Activated CD8-positive, alpha-beta memory T cell treated with anti-CD3 and anti-CD28 coated beads for 4 hours (primary cell): ENCODE measurements at regions not wholly inside any gene's neighbourhood (a gene's known extent, or its start where the extent isn't known, plus 50 kb on each side); places are given as distances from the start of the nearest gene placed in this dataset.

Experiments used
- DNase-seq, 2 donors: peaks; one replicate each; pipeline ENCODE4 v3.0.0-alpha.2; 2020; ENCODE audit warnings: low read depth in 2 of 2

DNA sequence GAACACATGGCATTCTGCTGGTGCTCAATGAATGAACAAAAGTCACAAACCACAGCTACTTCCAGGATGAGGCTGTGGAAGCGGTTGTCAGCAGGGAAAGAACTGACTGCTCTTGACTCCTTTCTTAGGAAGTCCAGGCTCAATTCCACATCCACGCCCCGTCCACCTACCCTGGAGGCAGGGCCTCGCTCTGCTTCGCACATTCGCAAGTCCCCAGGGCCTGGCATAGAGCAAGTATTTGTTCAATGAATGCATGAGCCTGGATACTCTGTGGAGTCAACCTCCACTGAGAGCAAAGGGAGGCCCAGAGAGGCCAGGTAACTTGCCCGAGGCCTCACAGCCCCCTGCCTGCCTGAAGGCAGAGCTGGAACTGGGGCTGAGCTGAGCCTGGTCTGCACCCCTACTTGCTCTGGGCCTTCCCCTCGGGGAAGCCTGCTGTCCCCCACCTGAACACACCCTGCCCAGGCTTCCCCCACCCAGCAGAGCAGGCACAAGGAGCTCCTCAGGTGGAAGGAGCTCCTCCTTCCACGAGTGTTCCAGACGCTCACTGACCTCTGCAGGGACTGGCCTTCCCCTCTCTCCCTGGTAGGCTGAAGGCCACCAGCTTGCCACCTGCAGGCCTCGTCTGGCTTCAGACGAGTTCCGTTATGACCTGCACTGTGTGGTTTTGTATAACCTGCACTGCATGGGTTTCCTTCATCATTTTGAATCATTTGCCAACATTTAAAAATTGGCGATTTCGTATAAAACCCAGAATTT lies 119.3 kb upstream of the PTPN1 start:
- no peak for DNase-seq

DNA sequence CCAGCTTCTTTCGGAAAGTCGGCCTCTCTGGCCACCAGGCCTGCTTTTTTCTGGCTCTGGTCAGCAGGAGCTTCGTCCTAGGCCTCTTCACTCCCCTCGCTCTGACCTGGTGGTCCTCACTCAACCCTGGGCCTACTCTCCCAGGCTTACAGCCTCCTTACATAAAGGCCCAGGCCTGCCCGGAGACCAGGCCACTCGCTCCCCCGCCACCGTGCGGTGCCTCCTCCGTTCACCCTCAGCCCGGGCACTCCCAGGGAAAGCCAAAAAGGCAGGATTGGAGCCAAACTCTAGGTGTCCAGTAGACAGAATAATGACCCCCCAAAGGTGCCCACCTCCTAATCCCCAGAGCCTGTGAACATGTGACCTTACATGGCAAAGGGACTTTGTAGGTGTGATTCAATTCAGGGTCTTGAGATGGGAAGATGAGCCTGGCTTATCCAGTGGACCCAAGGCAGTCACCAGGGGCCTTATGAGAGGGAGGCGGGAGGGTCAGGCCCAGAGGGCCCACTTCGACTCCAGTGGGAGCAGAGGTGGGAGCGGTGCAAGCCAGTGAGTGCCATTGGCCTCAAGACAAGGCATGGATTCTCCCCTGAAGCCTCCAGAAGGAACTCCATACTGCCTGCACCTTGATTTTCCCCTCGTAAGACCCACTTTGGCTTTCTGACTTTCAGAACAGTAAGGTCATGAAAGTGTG lies 118.6 kb upstream of the PTPN1 start:
- no peak for DNase-seq

GRCh38 chr20:50392138-50392866 lies 117.9 kb upstream of the PTPN1 start:
- DNase-seq: no peak

DNA sequence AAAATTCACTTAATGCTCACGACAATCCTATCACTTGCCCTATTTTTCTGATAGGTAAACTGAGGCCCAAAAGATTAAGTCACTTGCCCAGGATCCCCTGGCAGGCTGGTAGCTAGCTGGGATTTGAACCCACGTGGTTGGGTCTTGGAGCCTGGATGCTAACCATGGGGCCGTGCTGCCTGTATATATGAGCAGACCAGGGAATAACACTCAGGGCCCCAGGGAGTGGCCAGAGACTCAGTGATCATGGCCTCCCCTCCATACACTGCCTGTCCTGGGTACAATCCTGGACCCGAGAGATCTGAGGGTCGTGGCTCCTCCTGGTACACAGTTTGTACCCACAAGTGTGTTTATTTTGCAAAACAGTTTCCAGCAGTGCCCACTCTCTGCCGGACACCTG lies 116.9 kb upstream of the PTPN1 start:
- DNase-seq: no peak

- DNase-seq: no peak
Measured at GRCh38 chr20:50393990-50394561, 116.1 kb upstream of the PTPN1 start.

- no peak for DNase-seq
Measured at GRCh38 chr20:50394569-50394968, 115.6 kb upstream of the PTPN1 start.

DNA sequence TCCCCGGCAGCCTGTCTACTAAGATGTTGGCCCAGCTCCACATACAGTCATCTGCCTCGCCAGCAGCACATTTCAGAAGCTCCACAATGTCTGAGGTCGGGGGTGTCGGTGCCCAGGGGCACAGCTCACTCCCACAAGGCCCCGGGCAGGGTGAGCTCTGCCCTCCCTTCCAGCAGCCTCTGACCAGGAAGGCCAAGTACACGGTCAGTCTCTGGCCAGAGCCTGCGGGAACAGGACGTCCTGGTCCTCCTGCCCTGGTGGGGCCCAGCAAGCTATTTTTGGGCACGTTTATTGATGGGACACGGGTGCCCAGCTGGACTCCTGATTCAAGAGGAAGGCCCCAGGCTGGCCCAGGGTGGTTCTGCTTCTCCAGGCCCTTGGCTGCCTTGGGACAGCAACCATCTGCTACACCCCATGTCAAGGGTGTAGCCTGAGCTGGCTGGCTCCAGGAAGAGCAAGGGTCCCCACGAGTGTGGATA lies 114.9 kb upstream of the PTPN1 start:
- no peak for DNase-seq

- DNase-seq: no peak
Measured at GRCh38 chr20:50395914-50396488, 114.2 kb upstream of the PTPN1 start.

DNA sequence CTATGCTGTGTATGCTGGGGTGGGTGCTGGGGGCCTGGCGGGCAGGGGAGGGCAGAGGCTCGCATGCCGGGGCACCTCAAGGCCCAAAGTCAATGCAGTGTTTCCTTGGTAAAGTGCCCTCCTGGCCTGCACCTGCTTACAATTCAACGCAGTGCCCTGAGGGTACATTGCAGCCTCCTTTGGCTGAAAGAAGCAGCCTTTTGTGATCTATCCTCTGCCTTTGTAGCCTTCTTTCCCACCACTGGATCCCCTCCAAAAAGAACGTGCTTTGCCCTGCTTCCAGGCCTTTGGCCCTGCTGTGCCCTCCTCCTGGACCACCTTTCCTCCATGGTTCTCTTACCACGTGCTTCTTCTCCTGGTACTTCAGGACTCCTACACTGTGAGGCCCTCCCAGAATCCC lies 113.6 kb upstream of the PTPN1 start:
- no peak for DNase-seq

- no peak for DNase-seq
Measured at GRCh38 chr20:50397058-50397457, 113.1 kb upstream of the PTPN1 start.

DNA sequence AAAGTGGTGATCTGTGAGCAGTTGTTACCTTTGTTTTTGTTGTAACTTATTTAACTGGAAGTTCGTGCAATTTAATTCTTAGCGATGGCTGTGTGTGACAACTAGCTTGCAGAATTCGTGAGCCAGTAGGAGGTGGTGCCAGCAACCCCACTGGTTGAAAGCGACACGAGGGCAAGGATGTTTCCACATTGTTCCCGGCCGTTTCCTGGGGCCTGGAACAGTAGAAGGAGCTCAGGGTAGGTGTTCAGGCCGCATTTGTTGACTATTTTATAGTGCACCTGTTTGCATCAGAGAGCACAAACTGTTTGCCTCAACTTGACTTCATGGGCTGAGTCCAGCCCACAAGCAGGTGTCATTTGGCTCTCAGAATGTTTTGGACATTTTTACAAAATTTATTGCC lies 112.1 kb upstream of the PTPN1 start:
- no peak for DNase-seq

- no peak for DNase-seq
Measured at GRCh38 chr20:50398471-50398820, 111.7 kb upstream of the PTPN1 start.

DNA sequence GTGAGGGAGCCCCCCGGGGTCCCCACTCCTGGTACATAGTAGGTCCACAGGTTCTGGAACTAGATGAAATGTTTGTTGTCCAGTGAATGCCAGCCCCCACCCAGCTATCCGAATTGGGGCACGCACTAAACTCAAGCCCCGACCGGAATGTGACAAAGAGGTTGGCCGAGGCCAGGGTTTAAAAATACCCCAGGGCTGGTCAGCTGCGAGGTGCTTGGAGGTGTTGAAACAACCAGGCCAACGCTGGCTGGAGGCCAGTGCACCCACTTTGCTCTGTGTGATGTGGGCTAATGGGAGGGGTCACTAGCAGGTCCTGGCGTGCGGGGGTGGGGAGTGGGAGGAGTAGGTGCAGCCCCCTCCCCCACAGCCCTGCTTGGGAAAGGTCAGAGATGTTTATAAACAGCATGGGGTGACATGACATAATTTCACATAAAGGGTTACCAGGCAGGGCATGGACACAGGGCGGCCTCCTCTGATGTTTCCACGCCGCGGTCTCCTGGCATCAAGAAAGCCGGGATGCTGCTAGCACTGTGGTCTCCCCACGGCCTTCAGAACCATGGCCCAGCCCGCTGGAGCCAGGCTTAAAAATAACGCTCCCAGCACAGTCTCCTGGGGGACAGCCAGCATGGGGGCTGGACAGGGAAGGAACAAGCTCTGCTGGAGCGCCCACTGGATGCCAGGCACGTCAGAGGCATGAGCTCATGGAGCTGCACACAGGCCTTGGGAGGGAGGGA lies 111.2 kb upstream of the PTPN1 start:
- DNase-seq: no peak

GRCh38 chr20:50399555-50399916 lies 110.6 kb upstream of the PTPN1 start:
- no peak for DNase-seq

DNA sequence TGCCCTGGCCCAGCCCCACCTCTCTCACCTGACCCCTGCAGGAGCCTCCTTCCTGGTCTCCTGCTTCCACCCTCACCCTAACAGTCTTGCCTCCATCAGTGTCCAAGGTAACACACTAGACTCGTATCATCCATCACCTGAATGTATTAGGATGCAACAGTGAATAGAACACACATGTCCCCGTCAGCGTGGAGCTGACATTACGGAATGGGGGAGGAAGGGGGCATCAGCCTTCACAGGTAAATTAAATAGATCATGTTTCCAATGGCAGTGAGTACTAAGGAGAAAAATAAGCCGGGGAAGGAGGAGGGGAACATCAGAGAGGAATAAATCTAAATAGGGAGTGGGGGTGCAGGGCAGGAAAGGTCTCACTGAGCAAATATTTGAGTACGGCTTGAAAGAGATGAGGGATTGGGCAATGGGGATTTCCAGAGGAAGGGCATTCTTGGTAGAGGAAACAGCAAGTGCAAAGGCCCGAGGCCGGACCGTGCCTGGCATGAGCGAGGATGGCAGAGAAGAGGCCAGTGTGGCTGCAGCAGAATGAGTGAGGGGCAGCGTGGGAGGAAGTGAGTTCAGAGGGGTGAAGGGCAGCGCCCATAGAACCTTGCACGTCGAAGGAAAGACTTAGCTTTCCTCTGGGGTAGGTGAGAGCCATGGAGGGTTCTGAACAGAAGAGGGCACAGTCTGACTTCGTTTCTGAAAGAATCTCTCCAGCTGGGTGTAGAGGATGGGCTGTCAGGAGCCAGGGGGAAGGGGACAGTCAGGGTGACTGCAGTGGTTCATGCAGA lies 110.1 kb upstream of the PTPN1 start:
- DNase-seq: no peak

DNA sequence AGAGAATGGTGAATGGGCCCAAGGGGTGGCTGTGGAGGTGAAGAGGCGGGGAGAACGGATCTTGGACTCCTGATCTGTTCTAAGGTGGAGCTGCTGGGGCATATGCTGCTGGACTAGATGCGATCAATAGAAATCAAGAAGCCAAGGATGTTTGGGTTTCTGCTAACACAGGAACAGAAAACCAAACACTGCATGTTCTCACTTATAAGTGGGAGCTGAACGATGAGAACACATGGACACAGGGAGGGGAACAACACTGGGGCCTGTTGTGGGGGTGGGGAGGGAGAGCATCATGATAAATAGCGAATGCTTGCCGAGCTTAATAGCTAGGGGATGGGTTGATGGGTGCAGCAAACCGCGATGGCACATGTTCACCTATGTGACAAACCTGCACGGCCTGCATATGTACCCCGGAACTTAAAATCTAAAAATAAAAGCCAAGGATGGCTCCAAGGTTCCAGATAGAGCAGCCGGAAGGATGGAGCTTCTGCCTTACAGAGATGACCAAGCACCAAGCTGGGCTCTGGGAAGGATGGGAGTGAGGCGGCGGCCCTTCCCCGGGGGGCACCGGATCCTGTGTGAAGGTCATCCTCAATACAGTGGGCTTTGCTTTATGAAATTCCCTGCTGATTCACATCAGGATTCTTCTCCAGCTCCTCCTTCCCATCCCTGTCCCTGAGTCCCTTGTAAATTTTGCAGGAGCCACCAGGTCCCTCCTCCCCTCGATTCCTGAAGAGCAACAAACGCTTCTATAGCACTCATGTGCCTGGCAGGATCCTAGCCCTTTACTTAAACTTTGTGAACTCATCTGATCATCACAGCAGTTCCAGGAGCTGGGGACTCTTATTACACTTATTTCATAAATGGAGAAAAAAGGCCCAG lies 109.2 kb upstream of the PTPN1 start:
- DNase-seq: no peak

- no peak for DNase-seq
Measured at GRCh38 chr20:50401587-50402418, 108.4 kb upstream of the PTPN1 start.

DNA sequence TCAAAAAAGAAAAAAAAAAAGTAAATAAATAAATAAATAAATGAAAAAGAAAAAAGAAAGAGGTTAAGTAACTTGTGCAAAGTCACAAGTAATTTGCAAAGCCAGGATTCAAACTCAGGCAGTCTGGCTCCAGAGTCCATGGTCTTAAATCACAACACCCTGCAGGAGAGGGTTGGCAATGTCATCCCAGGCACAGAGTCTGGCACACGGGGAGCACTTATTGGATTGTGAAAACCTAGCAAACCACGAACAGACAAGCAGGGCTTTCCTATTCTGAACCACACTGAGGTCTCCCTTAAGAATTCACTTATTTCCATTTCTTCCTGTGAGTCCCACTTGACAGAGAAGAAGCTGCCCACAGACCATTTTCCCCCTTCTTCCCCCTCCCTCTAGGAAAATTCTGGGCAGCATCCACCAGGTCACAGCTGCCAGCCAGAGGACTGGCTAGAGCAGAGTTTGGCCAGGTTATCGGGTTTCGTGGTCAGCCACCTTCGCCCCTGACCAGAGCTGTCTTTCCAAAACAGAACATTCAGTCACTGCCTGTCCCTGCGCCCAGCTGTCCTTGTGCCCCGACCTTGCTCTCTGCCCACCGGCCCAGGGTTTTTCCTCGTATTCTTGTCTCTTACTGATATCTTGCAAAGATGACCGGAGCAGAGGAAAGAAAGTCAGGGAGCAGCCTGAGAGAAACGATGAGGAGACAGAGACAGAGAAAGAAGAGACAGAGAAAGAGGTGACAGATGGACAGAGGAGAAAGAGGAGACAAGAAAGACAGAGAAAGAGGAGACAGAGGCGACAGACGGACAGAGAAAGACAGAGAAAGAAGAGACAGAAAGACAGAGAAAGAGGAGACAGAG lies 106.4 kb upstream of the PTPN1 start:
- DNase-seq: no peak
